GM12892 (cell line): ENCODE measurements at regions not wholly inside any gene's neighbourhood (a gene's known extent, or its start where the extent isn't known, plus 50 kb on each side); places are given as distances from the start of the nearest gene placed in this dataset.

ENCODE experiments used
- POLR2A ChIP-seq: IDR thresholded peaks from 2 replicates; pipeline ENCODE4 v1.6.1; 2011; ENCODE audit warnings: low read depth, low read length, control low read depth
- POLR2AphosphoS5 ChIP-seq: IDR thresholded peaks from 2 replicates; pipeline ENCODE4 v1.6.1; 2011; ENCODE audit warnings: low read depth, low read length, control low read depth
- TAF1 ChIP-seq: IDR thresholded peaks from 2 replicates; pipeline ENCODE4 v1.6.1; 2011; ENCODE audit warnings: low read depth, mild to moderate bottlenecking, control low read depth, low read length, borderline replicate concordance

- TF ChIP-seq POLR2A (no peak), POLR2AphosphoS5 (no peak), TAF1 (no peak)
These were observed 286.1 kb upstream of the PMFBP1 start for GRCh38 chr16:72458035-72458434.
